Mesenchymal stem cell (in vitro differentiated cells and primary cell): ENCODE measurements at regions not wholly inside any gene's neighbourhood (a gene's known extent, or its start where the extent isn't known, plus 50 kb on each side); places are given as distances from the start of the nearest gene placed in this dataset.

Experiments used
- DNase-seq: peaks from one replicate; pipeline ENCODE4 v3.0.0-alpha.2; 2013
- H2AFZ ChIP-seq: one replicate; pipeline ENCODE4 v1.6.1; 2013; ENCODE audit warnings: low read depth, mild to moderate bottlenecking, control low read depth, inconsistent platforms, low read length, moderate library complexity
- H2AK5ac ChIP-seq: 2 replicates; pipeline ENCODE4 v1.6.1; 2013; ENCODE audit warnings: low read length, moderate library complexity, mild to moderate bottlenecking, inconsistent platforms; ENCODE audit not compliant: severe bottlenecking
- H2BK120ac ChIP-seq: one replicate; pipeline ENCODE4 v1.6.1; 2013; ENCODE audit warnings: low read depth, mild to moderate bottlenecking, inconsistent platforms, low read length, moderate library complexity
- H2BK12ac ChIP-seq, 2 experiments: one replicate each; pipeline ENCODE4 v1.6.1; 2013; ENCODE audit warnings: inconsistent platforms in 2 of 2, low read length in 2 of 2, mild to moderate bottlenecking in 2 of 2, moderate library complexity in 2 of 2, control low read depth in 1 of 2
- H2BK15ac ChIP-seq: one replicate; pipeline ENCODE4 v1.6.1; 2013; ENCODE audit warnings: mild to moderate bottlenecking, low read depth, inconsistent platforms; ENCODE audit not compliant: poor library complexity, severe bottlenecking
- H2BK5ac ChIP-seq: 2 replicates; pipeline ENCODE4 v1.6.1; 2013; ENCODE audit warnings: low read depth, mild to moderate bottlenecking, low read length, control low read depth, inconsistent platforms; ENCODE audit not compliant: poor library complexity, severe bottlenecking
- H3K14ac ChIP-seq, 2 experiments: one replicate each; pipeline ENCODE4 v1.6.1; 2013; ENCODE audit warnings: inconsistent platforms in 2 of 2, low read length in 2 of 2, control low read depth in 1 of 2, mild to moderate bottlenecking in 1 of 2, moderate library complexity in 1 of 2
- H3K18ac ChIP-seq, 2 experiments: one replicate each; pipeline ENCODE4 v1.6.1; 2013; ENCODE audit warnings: inconsistent platforms in 2 of 2, low read length in 2 of 2, control low read depth in 1 of 2, low read depth in 1 of 2, mild to moderate bottlenecking in 1 of 2
- H3K23ac ChIP-seq, 2 experiments: one replicate each; pipeline ENCODE4 v1.6.1; 2013; ENCODE audit warnings: inconsistent platforms in 2 of 2, low read length in 2 of 2, mild to moderate bottlenecking in 2 of 2, moderate library complexity in 2 of 2, control low read depth in 1 of 2
- H3K27ac ChIP-seq: 2 replicates; pipeline ENCODE4 v1.5.1; 2013; ENCODE audit warnings: mild to moderate bottlenecking, moderate library complexity, low read length, control low read depth, inconsistent platforms; ENCODE audit not compliant: poor library complexity, severe bottlenecking
- H3K27me3 ChIP-seq, 2 experiments: 2 replicates each; pipeline versions ENCODE4 v1.6.1 to v1.7.0; 2013; ENCODE audit warnings: low read length in 2 of 2, mild to moderate bottlenecking in 2 of 2, moderate library complexity in 2 of 2, control low read depth in 1 of 2, inconsistent platforms in 1 of 2; ENCODE audit not compliant: control insufficient read depth in 1 of 2, insufficient read depth in 1 of 2
- H3K36me3 ChIP-seq, 2 experiments: 2 replicates each; pipeline versions ENCODE4 v1.6.1 to v1.7.0; 2013; ENCODE audit warnings: low read length in 2 of 2, control low read depth in 1 of 2, inconsistent platforms in 1 of 2, low read depth in 1 of 2, mild to moderate bottlenecking in 1 of 2; ENCODE audit not compliant: insufficient read depth in 2 of 2, control insufficient read depth in 1 of 2
- H3K4ac ChIP-seq, 2 experiments: one replicate each; pipeline ENCODE4 v1.6.1; 2013; ENCODE audit warnings: inconsistent platforms in 2 of 2, low read length in 2 of 2, mild to moderate bottlenecking in 2 of 2, moderate library complexity in 2 of 2, control low read depth in 1 of 2, low read depth in 1 of 2
- H3K4me1 ChIP-seq: 2 replicates; pipeline ENCODE4 v1.6.1; 2013; ENCODE audit warnings: low read depth, low read length, control low read depth; ENCODE audit not compliant: control insufficient read depth, insufficient read depth
- H3K4me2 ChIP-seq: 2 replicates; pipeline ENCODE4 v1.6.1; 2013; ENCODE audit warnings: low read length, mild to moderate bottlenecking, inconsistent platforms; ENCODE audit not compliant: poor library complexity, severe bottlenecking
- H3K4me3 ChIP-seq, 2 experiments: 2 replicates each; pipeline versions ENCODE4 v1.5.1 to v1.7.0; 2013; ENCODE audit warnings: low read length in 2 of 2, mild to moderate bottlenecking in 2 of 2, control low read depth in 1 of 2, low read depth in 1 of 2; ENCODE audit not compliant: insufficient read depth in 1 of 2
- H3K79me1 ChIP-seq: replicated peaks from 2 replicates; pipeline ENCODE4 v1.6.1; 2013; ENCODE audit warnings: mild to moderate bottlenecking, control low read depth, low read length, inconsistent platforms; ENCODE audit not compliant: poor library complexity, severe bottlenecking
- H3K9ac ChIP-seq: 2 replicates; pipeline ENCODE4 v1.7.0; 2013; ENCODE audit warnings: mild to moderate bottlenecking, low read length, moderate library complexity
- H3K9me3 ChIP-seq: 2 replicates; pipeline ENCODE4 v1.7.0; 2013; ENCODE audit warnings: mild to moderate bottlenecking, low read length; ENCODE audit not compliant: control insufficient read depth
- H4K8ac ChIP-seq: one replicate; pipeline ENCODE4 v1.6.1; 2013; ENCODE audit warnings: inconsistent platforms, mild to moderate bottlenecking, low read length, moderate library complexity
- H4K91ac ChIP-seq: one replicate; pipeline ENCODE4 v1.6.1; 2013; ENCODE audit warnings: mild to moderate bottlenecking, low read length, inconsistent platforms
- WGBS: methylation state at CpG from one replicate; pipeline ENCODE4 v1.1.7; 2013; ENCODE audit warnings: mixed read lengths; 5-methylcytosine and 5-hydroxymethylcytosine counted together

GRCh38 chr2:152250421-152251100 is 75.0 kb upstream of the STAM2 start:
- no peak overlapping the region for H2AK5ac ChIP-seq
- H4K91ac ChIP-seq, result no peak overlapping the region
- H3K36me3 ChIP-seq, result no peaks in the 10 kb centered on the region
- no peak overlapping the region for H2BK15ac ChIP-seq
- no peak overlapping the region for H3K4me2 ChIP-seq
- no peak overlapping the region for H3K4ac ChIP-seq
- no peak overlapping the region for H2BK12ac ChIP-seq
- 79% methylated on average over 3 of the region's 3 CpGs for WGBS
- peaks cover 0 to 4% of the 10 kb centered on the region in 2 experiments for H3K27me3 ChIP-seq
- no peak overlapping the region for H2BK5ac ChIP-seq
- no peak overlapping the region for H3K27ac ChIP-seq
- no peak overlapping the region for H3K14ac ChIP-seq
- DNase-seq, result no peak
- H2BK120ac ChIP-seq, result no peak overlapping the region
- no peak overlapping the region for H3K18ac ChIP-seq
- no peak overlapping the region for H3K9ac ChIP-seq
- H3K4me3 ChIP-seq, result no peak overlapping the region
- H2AFZ ChIP-seq, result no peak overlapping the region
- H3K23ac ChIP-seq, result no peak overlapping the region
- no peaks in the 10 kb centered on the region for H3K4me1 ChIP-seq
- H3K79me1 ChIP-seq, result no peaks in the 10 kb centered on the region
- no peaks in the 10 kb centered on the region for H3K9me3 ChIP-seq
- H4K8ac ChIP-seq, result no peak overlapping the region

- Histone ChIP-seq H3K36me3 (no peaks in the 10 kb centered on the region), H3K27ac (no peak overlapping the region), H3K4me1 (no peaks in the 10 kb centered on the region), H3K4me3 (no peak overlapping the region), H2AK5ac (no peak overlapping the region), H3K23ac (no peak overlapping the region), H3K4me2 (no peak overlapping the region), H3K18ac (no peak overlapping the region), H3K14ac (no peak overlapping the region), H4K8ac (no peak overlapping the region), H2BK120ac (no peak overlapping the region), H2AFZ (no peak overlapping the region), H2BK15ac (no peak overlapping the region), H3K4ac (no peak overlapping the region), H4K91ac (no peak overlapping the region), H3K79me1 (no peaks in the 10 kb centered on the region), H3K9ac (no peak overlapping the region), H2BK12ac (no peak overlapping the region), H3K27me3 (peaks cover 0 to 4% of the 10 kb centered on the region in 2 experiments), H2BK5ac (no peak overlapping the region), H3K9me3 (no peaks in the 10 kb centered on the region)
- whole genome bisulfite sequencing, result 92% methylated on average over 3 of the region's 3 CpGs
- no peak for DNase-seq
These were observed 75.6 kb upstream of the STAM2 start for GRCh38 chr2:152251211-152251610.

GRCh38 chr2:152251811-152252210 is 76.2 kb upstream of the STAM2 start:
- no peak overlapping the region for H2BK5ac ChIP-seq
- no peak for DNase-seq
- H2BK15ac ChIP-seq, result no peak overlapping the region
- no peak overlapping the region for H3K9ac ChIP-seq
- no peaks in the 10 kb centered on the region for H3K79me1 ChIP-seq
- H3K27me3 ChIP-seq, result peaks cover 0 to 4% of the 10 kb centered on the region in 2 experiments
- H3K18ac ChIP-seq, result no peak overlapping the region
- H3K36me3 ChIP-seq, result no peaks in the 10 kb centered on the region
- no peak overlapping the region for H4K8ac ChIP-seq
- no peak overlapping the region for H2AK5ac ChIP-seq
- H3K4me1 ChIP-seq, result no peaks in the 10 kb centered on the region
- no peak overlapping the region for H2AFZ ChIP-seq
- H3K4ac ChIP-seq, result no peak overlapping the region
- no peak overlapping the region for H4K91ac ChIP-seq
- WGBS, result 90% methylated on average over 2 of the region's 2 CpGs
- H3K23ac ChIP-seq, result no peak overlapping the region
- no peak overlapping the region for H2BK12ac ChIP-seq
- H3K27ac ChIP-seq, result no peak overlapping the region
- no peak overlapping the region for H3K4me2 ChIP-seq
- no peak overlapping the region for H3K14ac ChIP-seq
- no peak overlapping the region for H3K4me3 ChIP-seq
- H2BK120ac ChIP-seq, result no peak overlapping the region
- no peaks in the 10 kb centered on the region for H3K9me3 ChIP-seq

GRCh38 chr2:152254486-152254885 is 78.9 kb upstream of the STAM2 start:
- Histone ChIP-seq H3K14ac (no peak overlapping the region), H3K9ac (no peak overlapping the region), H2BK120ac (no peak overlapping the region), H2AFZ (no peak overlapping the region), H3K27ac (no peak overlapping the region), H2BK12ac (no peak overlapping the region), H2AK5ac (no peak overlapping the region), H3K27me3 (peaks cover 0 to 4% of the 10 kb centered on the region in 2 experiments), H3K4me1 (no peaks in the 10 kb centered on the region), H3K79me1 (no peaks in the 10 kb centered on the region), H2BK15ac (no peak overlapping the region), H3K18ac (no peak overlapping the region), H4K8ac (no peak overlapping the region), H3K9me3 (no peaks in the 10 kb centered on the region), H3K4me3 (no peak overlapping the region), H3K4me2 (no peak overlapping the region), H3K23ac (no peak overlapping the region), H3K36me3 (no peaks in the 10 kb centered on the region), H4K91ac (no peak overlapping the region), H3K4ac (no peak overlapping the region), H2BK5ac (no peak overlapping the region)
- DNase-seq, result no peak
- 92% methylated on average over 2 of the region's 3 CpGs for WGBS
